ENCODE measurements at regions not wholly inside any gene's neighbourhood (a gene's known extent, or its start where the extent isn't known, plus 50 kb on each side); places are given as distances from the start of the nearest gene placed in this dataset.

DNA sequence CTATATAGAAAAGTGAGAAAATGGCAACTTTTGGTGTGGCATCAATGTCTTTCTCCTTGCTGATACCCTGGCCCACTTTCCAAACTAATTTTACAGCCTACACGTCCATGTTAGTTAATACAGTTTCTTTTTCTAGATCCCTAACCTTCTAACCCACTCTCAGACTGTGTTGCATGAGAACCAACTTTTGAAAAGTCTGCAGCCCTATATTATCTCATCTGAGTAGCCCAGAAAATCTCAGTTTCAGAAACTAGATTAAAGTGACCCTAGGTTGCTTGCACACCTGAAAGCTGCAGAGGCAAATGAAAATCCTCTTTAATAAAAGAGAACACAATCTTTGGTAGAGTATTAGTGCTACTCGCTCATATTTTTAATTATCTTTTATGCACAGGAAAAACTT is 371.6 kb upstream of the EMCN start:
- TF ChIP-seq ZNF274 (IDR thresholded peaks at IDR 0.05; ENCODE audit: low read depth, low read length), result no peak
- no peak for TF ChIP-seq SUZ12 (IDR thresholded peaks at IDR 0.05; ENCODE audit: extremely low read depth, insufficient read depth, insufficient read length)
- TF ChIP-seq YY1 (IDR thresholded peaks at IDR 0.05; ENCODE audit: insufficient read depth, insufficient read length), result no peak

All from NT2/D1 (cell line).